ENCODE measurements at regions not wholly inside any gene's neighbourhood (a gene's known extent, or its start where the extent isn't known, plus 50 kb on each side); places are given as distances from the start of the nearest gene placed in this dataset.

DNA sequence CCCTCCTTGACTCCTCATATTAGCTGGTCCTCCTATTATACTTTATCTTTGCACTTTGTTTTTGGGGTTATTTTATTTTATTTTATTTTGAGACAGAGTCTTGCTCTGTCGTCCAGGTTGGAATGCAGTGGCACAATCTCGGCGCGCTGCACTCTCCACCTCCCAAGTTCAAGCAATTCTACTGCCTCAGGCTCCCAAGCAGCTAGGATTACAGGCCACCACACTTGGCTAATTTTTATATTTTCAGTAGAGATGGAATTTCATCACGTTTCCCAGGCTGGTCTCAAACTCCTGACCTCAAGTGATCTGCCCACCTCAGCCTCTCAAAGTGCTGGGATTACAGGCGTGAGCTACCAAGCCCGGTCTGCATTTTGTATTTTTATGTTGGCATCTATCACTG is 126.7 kb downstream of the FOXB1 start:
- Histone ChIP-seq H3K9me3 (no peaks in the 10 kb centered on the region), H3K27ac (no peak overlapping the region), H3K4me3 (ENCODE audit: low read depth in 1 of 2, low read length in 1 of 2) (no peak overlapping the region), H3K27me3 (peaks cover 19% of the 10 kb centered on the region), H3K36me3 (no peaks in the 10 kb centered on the region), H3K4me1 (ENCODE audit: control insufficient read depth in 1 of 2, insufficient read depth in 1 of 2, low read depth in 1 of 2, low read length in 1 of 2) (peaks cover 6 to 9% of the 10 kb centered on the region in 2 experiments)
- TF ChIP-seq, protein P1, sequence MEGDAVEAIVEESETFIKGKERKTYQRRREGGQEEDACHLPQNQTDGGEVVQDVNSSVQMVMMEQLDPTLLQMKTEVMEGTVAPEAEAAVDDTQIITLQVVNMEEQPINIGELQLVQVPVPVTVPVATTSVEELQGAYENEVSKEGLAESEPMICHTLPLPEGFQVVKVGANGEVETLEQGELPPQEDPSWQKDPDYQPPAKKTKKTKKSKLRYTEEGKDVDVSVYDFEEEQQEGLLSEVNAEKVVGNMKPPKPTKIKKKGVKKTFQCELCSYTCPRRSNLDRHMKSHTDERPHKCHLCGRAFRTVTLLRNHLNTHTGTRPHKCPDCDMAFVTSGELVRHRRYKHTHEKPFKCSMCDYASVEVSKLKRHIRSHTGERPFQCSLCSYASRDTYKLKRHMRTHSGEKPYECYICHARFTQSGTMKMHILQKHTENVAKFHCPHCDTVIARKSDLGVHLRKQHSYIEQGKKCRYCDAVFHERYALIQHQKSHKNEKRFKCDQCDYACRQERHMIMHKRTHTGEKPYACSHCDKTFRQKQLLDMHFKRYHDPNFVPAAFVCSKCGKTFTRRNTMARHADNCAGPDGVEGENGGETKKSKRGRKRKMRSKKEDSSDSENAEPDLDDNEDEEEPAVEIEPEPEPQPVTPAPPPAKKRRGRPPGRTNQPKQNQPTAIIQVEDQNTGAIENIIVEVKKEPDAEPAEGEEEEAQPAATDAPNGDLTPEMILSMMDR (IDR thresholded peaks at IDR 0.05), result no peak

DNA sequence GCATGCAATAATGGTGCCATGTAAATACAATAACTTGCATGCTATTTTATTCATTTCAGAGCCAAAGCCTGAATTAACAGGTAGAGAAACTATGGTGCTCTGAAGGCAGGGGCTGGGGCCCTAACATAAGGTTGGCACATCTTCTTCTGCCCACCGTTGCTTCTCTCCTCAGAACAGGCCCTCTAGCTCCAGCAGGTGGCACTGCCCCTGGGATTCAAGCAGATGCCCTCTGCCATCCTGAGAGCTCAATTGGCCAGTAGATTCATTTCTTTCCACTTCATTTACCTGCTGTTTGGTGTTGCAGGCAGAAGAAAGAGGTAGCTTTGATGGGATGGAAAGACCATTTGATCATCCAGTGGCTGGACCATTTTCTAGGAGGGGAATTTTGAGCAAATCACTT is 130.5 kb downstream of the FOXB1 start:
- Histone ChIP-seq H3K36me3 (no peaks in the 10 kb centered on the region), H3K27me3 (peaks cover 11% of the 10 kb centered on the region), H3K9me3 (no peaks in the 10 kb centered on the region), H3K4me3 (ENCODE audit: low read depth in 1 of 2, low read length in 1 of 2) (no peak overlapping the region), H3K27ac (no peak overlapping the region), H3K4me1 (ENCODE audit: control insufficient read depth in 1 of 2, insufficient read depth in 1 of 2, low read depth in 1 of 2, low read length in 1 of 2) (no peaks in the 10 kb centered on the region)
- TF ChIP-seq, protein P1 (IDR thresholded peaks at IDR 0.05), result no peak

DNA sequence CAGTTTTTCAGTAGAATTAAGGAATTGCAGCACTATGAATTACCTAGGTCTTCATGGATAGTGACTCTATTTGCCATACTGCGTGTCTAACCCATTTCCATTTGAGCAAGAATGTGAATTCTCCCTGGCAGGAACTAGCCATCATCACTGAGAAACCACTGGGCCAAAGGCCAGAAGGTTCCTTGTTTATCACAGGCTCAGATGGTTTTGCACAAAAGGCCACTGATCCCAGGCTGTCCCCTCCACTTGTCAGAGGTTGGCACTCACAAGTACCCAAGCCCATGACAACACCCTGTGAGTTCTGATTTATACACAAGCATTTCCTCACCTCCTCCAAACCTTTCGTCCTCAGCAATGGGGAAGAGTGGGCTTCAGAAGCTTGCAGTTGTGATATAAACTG is 131.8 kb downstream of the FOXB1 start:
- peaks cover 15% of the 10 kb centered on the region for H3K27me3 ChIP-seq
- H3K36me3 ChIP-seq, result no peaks in the 10 kb centered on the region
- no peak overlapping the region for H3K27ac ChIP-seq
- TF ChIP-seq, protein P1 (IDR thresholded peaks at IDR 0.05), result no peak
- no peak overlapping the region for H3K4me3 ChIP-seq (ENCODE audit: low read depth in 1 of 2, low read length in 1 of 2)
- no peaks in the 10 kb centered on the region for H3K4me1 ChIP-seq (ENCODE audit: control insufficient read depth in 1 of 2, insufficient read depth in 1 of 2, low read depth in 1 of 2, low read length in 1 of 2)
- H3K9me3 ChIP-seq, result no peaks in the 10 kb centered on the region

DNA sequence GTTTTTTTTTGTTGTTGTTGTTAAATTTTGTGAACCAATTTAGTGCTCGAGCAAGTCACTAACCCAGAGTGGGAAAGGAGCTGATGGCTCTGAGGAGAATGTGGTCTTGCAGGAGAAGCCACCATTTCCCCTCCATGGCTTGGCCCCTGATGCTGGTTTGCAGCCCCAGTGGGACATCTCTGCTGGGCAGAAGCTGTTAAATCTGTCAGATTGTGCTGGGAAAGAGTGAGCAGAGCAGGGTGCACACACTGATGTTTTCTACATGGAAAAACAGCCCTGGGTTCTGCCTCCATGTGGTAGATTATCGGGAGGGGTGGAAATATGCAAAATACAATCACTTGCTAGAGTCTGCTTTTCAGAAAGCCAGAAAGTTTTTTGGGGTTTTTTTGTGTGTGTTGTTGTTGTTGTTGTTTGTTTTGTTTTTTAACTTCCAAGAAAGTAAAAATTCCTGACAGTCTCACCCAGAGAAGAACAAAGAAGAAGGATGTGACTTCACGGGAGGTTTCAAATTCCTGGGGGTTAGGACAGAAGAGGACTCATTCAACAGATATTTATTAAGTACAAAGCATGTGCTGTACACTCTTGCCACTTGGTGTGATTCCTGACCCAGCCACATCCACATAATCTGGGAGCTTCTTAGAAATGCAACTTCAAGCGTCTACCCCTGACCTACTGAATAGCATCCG is 133.7 kb downstream of the FOXB1 start:
- TF ChIP-seq, protein P1 (IDR thresholded peaks at IDR 0.05), result no peak
- H3K4me3 ChIP-seq (ENCODE audit: low read depth in 1 of 2, low read length in 1 of 2), result no peak overlapping the region
- H3K36me3 ChIP-seq, result no peaks in the 10 kb centered on the region
- H3K27ac ChIP-seq, result no peak overlapping the region
- no peaks in the 10 kb centered on the region for H3K9me3 ChIP-seq
- H3K4me1 ChIP-seq (ENCODE audit: control insufficient read depth in 1 of 2, insufficient read depth in 1 of 2, low read depth in 1 of 2, low read length in 1 of 2), result no peaks in the 10 kb centered on the region
- H3K27me3 ChIP-seq, result peaks cover 32% of the 10 kb centered on the region

DNA sequence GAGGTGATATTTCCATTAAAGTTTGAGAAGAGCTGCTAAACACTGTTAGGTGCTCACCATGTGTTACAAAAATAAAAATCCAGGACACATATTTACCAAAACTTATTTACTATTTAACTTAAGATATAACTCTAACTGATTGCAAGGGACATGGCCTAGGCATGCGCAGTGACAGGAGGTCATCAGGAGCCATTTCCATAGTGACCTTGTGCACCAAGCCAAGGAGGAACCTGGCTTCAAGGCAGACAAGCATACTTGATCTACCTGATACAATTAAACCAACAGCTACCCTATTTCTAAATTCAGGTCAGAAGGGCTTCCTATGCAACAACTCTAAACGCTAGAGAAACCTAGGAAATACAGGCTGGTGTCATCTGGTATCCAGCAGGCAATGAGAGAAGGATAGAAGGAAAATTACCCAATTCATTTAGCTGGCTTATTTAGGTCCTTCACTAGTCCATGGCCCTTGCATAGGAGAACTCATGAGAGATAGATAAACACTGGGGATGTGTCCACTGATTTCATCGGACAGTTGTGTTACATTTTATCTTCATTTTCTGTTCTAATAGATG is 134.4 kb downstream of the FOXB1 start:
- TF ChIP-seq, protein P1 (IDR thresholded peaks at IDR 0.05), result no peak
- Histone ChIP-seq H3K36me3 (no peaks in the 10 kb centered on the region), H3K27ac (no peak overlapping the region), H3K4me1 (ENCODE audit: control insufficient read depth in 1 of 2, insufficient read depth in 1 of 2, low read depth in 1 of 2, low read length in 1 of 2) (no peaks in the 10 kb centered on the region), H3K4me3 (ENCODE audit: low read depth in 1 of 2, low read length in 1 of 2) (no peak overlapping the region), H3K27me3 (peaks cover 36% of the 10 kb centered on the region), H3K9me3 (no peaks in the 10 kb centered on the region)
